Right renal cortex interstitium (tissue), 3 donors: ENCODE measurements at regions not wholly inside any gene's neighbourhood (a gene's known extent, or its start where the extent isn't known, plus 50 kb on each side); places are given as distances from the start of the nearest gene placed in this dataset.
A peak's percentile ranks its signal among the peaks of the same experiment; 100 is the strongest.
"Not testable (repeated sequence)": the region's sequence is repeated elsewhere in the genome, so short reads cannot be mapped to it uniquely, and the experiment has no call there.

ENCODE experiments used
- DNase-seq, 3 donors: peaks; one replicate each; pipeline ENCODE4 v3.0.0-alpha.2; 2013; ENCODE audit warnings: low read depth in 3 of 3, low spot score in 2 of 3

DNA sequence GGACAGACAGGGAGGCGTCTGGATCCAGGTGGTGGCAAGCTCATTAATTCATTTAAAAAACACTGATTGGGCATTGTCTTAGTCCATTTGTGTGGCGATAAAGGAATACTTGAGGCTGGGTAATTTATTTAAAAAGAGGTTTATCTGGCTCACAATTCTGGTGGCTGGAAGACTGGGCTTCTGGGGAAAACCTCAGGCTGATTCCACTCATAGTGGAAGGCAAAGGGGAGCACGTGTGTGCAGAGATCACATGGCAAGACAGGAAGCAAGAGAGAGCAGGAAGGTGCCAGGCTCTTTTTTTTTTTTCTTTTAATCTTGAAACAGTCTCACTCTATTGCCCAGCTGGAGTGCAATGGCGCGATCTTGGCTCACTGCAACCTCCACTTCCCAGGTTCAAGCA, 100.2 kb upstream of the METTL14 start:
- DNase-seq, result no peak

GRCh38 chr4:118586357-118586790, 98.8 kb upstream of the METTL14 start:
- DNase-seq, result no peak

- DNase-seq, result no peak
Observed at GRCh38 chr4:118587116-118587831, 97.9 kb upstream of the METTL14 start.

DNA sequence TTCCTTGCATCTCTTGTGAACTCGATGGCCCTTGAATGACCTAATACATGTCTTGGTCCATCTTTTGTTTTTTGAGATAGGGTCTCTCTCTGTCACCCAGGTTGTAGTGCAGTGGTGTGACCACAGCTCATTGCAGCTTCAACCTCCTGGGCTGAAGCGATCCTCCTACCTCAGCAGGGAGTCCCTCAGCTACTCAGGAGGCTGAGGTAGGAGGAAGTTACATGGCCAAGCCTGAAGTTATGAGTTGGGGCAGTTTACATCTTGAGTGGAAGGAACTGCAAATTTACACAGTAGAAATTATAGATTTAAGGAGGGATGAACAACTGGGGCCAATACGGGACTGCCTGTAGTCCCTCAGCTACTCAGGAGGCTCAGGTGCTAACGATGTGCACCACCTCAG, 97.2 kb upstream of the METTL14 start:
- DNase-seq, result no peak

GRCh38 chr4:118589471-118590055, 95.6 kb upstream of the METTL14 start:
- DNase-seq, result no peak

- DNase-seq, result peak; percentile 85 to 94 (median 90)
Observed at GRCh38 chr4:118591339-118592046, 93.7 kb upstream of the METTL14 start.

GRCh38 chr4:118592289-118592688, 92.9 kb upstream of the METTL14 start:
- DNase-seq, result not testable (repeated sequence)

GRCh38 chr4:118595883-118596282, 89.3 kb upstream of the METTL14 start:
- not testable (repeated sequence) for DNase-seq

- not testable (repeated sequence) for DNase-seq
Observed at GRCh38 chr4:118625097-118625496, 60.1 kb upstream of the METTL14 start.

DNA sequence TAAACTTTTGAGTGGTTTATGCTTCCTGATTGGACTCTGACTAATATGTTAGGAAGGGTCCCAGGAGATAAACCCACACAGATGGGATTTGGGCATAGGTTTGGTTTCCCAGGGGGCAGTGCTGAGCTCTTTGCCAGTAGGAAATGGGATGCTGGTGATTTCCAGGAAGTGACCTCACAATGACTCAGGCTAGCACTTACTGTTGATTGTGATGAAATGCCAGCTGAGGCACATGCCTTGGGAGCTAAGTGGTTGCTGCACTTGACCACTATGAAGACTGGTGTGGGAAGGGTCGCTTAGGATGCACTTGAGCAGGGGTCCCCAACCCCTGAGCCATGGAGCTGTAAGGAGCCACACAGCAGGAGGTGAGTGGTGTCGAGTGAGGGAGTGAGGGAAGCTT, 55.5 kb upstream of the METTL14 start:
- DNase-seq, result not testable (repeated sequence)

DNA sequence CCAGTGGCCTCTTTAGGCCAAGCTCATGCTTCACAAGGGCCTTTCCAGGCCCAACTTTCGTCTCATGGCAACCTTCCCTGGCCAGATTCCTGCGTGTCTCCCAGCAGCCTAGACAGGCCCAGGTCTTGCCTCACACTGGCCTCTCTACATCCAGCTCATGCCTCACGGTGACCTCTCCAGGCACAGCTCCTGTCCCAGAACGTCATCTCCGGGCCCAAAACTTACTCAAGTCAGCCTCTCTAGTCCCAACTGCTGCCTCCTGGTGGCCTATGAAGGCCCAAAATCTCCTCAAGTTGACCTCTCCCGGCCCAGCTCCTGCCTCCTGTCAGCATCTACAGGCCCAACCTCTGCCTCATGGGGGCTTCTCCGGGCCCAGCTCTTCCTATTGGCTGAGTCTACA, 54.3 kb upstream of the METTL14 start:
- DNase-seq, result not testable (repeated sequence)

- not testable (repeated sequence) for DNase-seq
Observed at GRCh38 chr4:118631321-118632050, 53.7 kb upstream of the METTL14 start.

- not testable (repeated sequence) for DNase-seq
Observed at GRCh38 chr4:118633476-118633875, 51.7 kb upstream of the METTL14 start.

GRCh38 chr4:118634126-118634875, 50.9 kb upstream of the METTL14 start:
- DNase-seq, result not testable (repeated sequence)
